HG02852 (cell line): ENCODE measurements at regions not wholly inside any gene's neighbourhood (a gene's known extent, or its start where the extent isn't known, plus 50 kb on each side); places are given as distances from the start of the nearest gene placed in this dataset.
A peak's percentile ranks its signal among the peaks of the same experiment; 100 is the strongest.

Experiments used
- ATAC-seq: cut with Tn5 transposase; IDR thresholded peaks from one replicate; pipeline ENCODE4 v1.9.1; 2021; ENCODE audit warnings: mild to moderate bottlenecking, moderate library complexity; ENCODE audit not compliant: unreplicated experiment

GRCh38 chr15:60093273-60094067 is 89.4 kb downstream of the FOXB1 start:
- no peak for ATAC-seq

DNA sequence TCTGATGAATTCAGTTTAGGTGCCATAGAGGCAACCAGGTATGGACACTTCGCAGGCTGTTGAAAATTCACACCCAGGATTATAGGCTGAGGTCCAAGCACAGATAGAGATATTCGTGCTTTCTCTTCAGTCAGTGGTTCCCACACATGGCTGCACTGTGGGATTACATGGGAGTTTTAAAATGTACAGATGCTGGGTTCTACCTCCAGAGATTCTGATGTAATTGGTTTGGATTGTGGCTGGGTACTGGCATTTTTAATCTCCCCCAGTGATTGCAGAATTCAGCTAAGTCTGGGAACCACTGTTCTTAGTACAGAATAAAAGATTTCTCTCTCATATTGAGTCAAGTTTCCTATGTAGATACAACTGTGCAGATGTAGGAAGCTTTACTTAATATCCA is 91.6 kb downstream of the FOXB1 start:
- ATAC-seq = no peak

DNA sequence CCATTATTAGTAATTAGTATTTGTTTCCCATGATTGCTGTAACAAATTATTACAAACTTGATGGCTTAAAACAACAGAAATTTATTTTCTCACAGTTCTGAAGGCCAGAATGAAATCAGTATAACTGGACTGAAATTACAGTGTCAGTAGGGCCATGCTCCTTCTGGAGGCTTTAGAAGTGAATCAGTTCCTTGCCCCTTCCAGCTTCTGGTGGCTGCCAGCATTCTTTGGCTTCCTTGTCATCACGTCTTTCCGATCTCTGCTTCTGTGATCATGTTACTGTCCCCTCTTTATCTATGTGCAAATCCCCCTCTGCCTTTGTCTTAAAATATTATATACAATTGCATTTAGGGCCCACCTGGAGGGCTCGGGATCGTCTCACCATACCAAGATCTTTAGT is 92.0 kb downstream of the FOXB1 start:
- ATAC-seq = no peak

DNA sequence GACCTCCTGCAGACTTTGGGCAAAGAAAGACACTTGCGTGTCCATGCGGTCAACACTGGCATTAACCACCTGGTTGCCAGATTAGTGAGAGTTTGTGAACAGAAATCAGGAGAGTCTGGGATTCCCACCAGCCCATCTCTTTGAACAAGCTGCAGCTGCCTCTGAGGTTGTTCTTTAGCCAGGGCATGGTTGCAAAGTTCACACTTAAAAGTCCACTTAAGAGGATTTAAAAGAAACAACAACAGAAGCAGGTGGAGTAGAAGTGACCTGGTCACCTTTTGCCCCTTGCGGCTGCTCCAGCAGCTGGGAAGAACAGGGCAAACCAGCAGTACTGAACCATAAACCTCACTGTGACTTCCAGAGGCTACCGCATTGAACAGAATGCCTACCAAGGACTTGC is 97.3 kb downstream of the FOXB1 start:
- ATAC-seq = no peak

DNA sequence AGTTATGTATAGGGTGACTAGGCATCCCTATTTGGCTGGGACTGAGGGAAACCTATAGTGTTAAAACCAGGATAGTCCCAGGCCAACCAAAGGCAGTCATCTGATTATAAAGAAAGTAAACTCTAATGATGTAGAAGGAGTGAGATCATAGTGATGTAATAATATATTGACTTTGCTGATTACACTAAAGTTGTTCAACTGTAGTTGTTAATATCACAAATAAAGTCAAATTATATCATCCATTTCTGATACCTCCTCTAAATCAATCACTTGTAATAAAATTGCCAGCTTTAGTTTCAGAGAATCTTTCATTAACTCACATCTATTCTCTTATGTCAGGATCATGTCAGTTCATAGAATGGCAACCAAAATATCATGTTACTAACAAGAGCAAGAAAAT is 98.6 kb downstream of the FOXB1 start:
- no peak for ATAC-seq

GRCh38 chr15:60110909-60111308 is 106.8 kb downstream of the FOXB1 start:
- ATAC-seq = no peak

DNA sequence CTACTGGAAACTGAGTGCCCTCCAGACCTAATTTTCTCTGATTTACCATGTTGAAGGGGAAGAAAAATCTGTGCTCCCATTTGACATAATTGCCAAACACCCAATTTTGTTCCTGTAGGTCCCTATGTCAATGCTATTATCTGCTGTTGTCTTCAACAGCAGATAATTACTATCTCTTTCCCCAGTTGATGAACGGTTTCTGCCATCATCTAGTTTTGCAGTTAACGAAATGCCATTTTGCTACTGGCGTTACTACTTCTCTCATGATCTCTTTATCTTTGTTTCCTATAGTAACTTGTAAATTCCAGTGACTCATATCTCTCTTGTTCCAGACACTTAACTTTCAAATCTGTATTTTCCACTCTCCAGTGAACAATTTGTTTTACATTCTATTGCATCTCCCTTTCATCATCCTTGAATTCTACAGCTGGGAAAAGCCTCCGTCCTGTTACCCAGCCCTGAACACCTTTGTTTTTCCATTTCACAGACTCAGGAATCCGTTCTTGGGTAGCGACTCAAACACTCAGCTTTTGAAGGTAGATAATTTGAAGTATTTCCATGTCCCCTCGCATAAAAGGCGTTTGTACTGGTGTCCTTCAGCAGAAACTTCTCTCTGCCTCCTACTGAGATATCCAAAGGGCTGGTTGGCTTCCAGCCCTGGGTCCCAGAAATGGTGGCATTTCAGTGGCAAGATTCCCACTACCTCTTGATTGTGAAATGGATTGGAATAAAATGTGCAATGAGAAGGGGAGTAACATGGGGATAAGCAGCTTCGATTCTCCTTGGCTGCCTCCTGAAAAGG is 111.7 kb downstream of the FOXB1 start:
- ATAC-seq = no peak

- no peak for ATAC-seq
Measured at GRCh38 chr15:60116456-60117089, 112.5 kb downstream of the FOXB1 start.

DNA sequence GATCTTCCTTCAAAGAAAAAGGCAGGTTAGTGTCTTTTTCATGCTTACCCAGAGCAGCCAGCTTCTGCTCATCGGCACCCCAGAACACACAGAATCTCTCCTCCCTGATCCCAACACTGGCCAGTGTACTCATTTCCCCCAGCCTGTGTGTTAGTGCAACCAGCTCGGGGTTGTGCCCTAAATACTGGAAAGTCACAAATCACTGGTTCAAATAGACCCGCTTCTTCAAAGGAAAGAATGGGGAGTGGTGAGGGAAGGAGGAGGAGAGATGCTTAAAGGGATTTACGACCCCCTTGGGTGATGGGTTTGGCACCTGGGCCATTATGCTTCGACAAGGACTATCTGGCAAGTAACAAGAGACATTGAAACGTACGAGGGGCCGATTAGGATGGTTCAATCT is 114.0 kb downstream of the FOXB1 start:
- ATAC-seq = no peak

GRCh38 chr15:60118626-60119025 is 114.5 kb downstream of the FOXB1 start:
- no peak for ATAC-seq

- ATAC-seq = no peak
Measured at GRCh38 chr15:60119101-60119500, 115.0 kb downstream of the FOXB1 start.

- ATAC-seq = no peak
Measured at GRCh38 chr15:60120100-60120499, 116.0 kb downstream of the FOXB1 start.

DNA sequence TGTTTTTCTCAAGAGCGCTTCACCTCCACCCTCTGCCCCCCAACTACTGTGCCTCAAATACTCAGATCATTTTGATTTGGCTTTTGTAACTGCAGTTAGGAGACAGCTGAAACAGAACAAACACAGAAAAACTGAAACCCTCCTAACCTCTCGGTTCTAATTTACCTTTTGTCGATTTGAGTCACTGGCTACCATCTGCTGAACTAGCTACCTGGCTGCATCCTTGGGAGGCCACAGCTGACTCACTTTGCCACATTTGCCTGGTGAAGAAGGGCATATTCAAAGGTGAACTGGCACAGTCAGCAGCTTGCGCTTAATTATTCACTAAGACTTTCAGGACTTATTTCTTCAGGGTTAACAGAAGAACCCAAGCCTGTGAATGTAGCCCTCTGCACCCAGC is 117.7 kb downstream of the FOXB1 start:
- ATAC-seq = peak; percentile 61

GRCh38 chr15:60122691-60123090 is 118.6 kb downstream of the FOXB1 start:
- ATAC-seq = no peak

DNA sequence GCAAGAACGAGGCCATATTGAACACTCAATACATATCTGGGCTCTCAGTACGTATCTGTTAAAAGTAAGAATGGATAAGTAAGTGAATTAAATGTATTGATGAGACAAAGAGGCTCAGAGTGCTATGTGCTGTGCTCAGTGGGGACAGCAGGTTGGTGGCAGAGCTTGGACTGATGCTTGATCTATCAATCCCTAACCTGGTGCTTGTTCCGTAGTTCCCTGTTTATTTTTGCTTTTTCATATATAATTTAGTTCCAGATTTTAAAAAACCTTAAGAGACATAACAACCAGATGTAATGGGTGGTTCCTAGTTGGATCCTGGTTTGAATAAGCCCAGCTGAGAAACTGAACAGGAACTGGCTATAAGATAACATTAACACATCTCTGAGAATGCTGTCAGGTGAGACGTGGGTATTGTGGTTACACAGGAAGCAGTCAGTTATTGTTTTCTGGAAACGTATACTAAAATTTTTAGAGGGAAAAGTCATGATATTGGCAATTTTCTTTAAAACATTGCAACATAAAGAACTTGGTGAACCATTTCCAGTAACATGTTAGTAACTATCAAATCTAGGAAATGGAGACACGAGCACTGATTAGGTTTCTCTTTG is 120.5 kb downstream of the FOXB1 start:
- no peak for ATAC-seq

DNA sequence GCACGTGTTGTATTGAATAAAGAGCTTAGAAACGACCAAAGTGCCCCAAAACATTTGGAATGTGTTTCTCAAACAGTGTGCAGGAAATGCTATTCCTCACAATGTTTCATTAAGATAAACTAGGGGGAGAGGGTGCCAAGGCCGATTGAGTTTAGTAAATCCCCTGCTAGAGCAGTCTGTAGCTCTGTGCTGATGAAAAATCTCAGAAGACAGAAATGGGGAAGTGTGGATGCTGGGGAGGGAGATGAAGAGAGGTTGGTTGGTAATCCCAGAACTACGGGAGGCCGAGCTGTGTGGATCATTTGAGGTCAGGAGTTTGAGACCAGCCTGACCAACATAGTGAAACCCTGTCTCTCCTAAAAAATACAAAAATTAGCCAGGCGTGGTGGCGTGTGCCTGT is 121.2 kb downstream of the FOXB1 start:
- ATAC-seq = no peak

DNA sequence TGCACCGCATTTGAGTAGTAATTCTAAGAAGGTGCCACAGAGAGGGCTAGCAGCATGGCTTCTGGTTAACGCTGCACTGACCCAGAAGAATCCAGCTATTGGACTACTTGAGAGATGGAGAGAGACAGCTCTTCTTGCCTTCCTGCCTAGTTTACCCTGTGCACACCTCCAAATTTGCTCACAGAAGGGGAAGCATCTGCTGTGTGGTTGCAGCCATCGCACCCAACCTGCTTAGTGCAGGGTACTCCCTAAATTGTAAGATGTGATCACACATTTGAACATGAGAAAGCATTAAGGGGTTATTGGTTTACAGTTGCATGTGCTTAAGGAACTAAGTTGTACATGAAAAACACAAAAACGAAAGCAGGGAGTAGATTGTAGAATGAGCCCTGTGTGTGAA is 122.1 kb downstream of the FOXB1 start:
- no peak for ATAC-seq

DNA sequence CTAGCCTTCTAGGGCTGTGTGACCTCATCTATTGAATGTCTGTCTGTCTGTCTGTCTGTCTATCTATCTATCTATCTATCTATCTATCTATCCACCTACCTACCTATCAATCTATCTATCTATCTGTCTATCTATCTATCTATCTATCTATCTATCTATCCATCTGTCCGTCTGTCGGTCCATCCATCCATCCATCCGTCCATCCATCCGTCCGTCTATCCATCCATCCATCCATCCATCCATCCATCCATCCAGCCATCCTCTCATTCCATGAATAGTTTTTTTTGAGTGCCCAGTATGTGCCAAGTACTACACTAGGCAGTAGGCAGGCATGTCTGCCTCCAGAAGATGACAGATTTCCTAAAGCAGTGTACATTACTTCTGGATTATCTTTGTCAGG is 122.5 kb downstream of the FOXB1 start:
- ATAC-seq = no peak

GRCh38 chr15:60128000-60128376 is 123.9 kb downstream of the FOXB1 start:
- ATAC-seq = no peak

DNA sequence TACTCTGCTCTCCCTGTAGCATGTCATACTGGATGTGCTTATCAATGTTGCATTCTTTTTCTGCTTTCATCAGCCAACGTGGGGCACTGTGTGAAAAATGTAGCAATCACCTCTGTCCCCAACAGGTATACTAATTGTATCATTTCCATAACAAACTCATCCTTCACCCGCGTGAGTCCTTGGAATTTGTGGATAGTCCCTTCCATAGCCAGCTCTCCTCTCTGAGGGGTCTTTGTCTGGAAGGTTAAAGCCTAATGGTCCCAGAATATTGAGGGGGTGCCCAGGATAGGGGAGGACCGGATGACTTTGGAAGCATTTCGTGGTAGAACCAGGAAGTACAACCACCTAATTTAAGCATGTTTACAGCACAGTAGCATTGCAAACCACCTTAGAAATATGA is 124.6 kb downstream of the FOXB1 start:
- no peak for ATAC-seq

GRCh38 chr15:60130398-60130797 is 126.3 kb downstream of the FOXB1 start:
- no peak for ATAC-seq

- ATAC-seq = no peak
Measured at GRCh38 chr15:60130821-60131220, 126.7 kb downstream of the FOXB1 start.
